ENCODE measurements at regions not wholly inside any gene's neighbourhood (a gene's known extent, or its start where the extent isn't known, plus 50 kb on each side); places are given as distances from the start of the nearest gene placed in this dataset.
A peak's percentile ranks its signal among the peaks of the same experiment; 100 is the strongest.

DNA sequence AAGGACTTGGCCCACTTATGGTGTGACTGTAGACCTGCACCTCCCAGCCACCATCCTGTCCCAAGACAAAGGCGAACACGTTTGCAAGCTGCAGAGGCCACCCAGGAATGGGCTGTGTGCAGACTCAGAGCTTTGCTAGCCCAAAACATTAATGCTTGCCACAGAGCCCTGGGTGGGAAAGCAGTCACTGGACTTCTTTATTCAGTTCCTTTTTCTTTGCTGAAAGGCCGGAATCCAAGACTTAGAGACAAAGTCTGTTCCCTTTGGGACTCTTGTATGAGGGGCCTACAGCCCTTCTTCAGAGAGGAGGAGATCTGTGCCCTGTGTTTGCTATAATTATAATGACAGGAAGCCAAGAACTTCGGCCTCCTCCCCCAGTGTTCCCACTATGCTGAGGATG, 167.8 kb downstream of the DLEU7 start:
- TF ChIP-seq ZFP30 (CRISPR knock-in tag; IDR thresholded peaks at IDR 0.05) = no peak
- TF ChIP-seq, protein P1, sequence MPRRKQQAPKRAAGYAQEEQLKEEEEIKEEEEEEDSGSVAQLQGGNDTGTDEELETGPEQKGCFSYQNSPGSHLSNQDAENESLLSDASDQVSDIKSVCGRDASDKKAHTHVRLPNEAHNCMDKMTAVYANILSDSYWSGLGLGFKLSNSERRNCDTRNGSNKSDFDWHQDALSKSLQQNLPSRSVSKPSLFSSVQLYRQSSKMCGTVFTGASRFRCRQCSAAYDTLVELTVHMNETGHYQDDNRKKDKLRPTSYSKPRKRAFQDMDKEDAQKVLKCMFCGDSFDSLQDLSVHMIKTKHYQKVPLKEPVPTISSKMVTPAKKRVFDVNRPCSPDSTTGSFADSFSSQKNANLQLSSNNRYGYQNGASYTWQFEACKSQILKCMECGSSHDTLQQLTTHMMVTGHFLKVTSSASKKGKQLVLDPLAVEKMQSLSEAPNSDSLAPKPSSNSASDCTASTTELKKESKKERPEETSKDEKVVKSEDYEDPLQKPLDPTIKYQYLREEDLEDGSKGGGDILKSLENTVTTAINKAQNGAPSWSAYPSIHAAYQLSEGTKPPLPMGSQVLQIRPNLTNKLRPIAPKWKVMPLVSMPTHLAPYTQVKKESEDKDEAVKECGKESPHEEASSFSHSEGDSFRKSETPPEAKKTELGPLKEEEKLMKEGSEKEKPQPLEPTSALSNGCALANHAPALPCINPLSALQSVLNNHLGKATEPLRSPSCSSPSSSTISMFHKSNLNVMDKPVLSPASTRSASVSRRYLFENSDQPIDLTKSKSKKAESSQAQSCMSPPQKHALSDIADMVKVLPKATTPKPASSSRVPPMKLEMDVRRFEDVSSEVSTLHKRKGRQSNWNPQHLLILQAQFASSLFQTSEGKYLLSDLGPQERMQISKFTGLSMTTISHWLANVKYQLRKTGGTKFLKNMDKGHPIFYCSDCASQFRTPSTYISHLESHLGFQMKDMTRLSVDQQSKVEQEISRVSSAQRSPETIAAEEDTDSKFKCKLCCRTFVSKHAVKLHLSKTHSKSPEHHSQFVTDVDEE (CRISPR knock-in tag; IDR thresholded peaks at IDR 0.05) = no peak
- no peak for TF ChIP-seq ZC3H10 (CRISPR knock-in tag; IDR thresholded peaks at IDR 0.05)
- TF ChIP-seq ESRRG (CRISPR knock-in tag; IDR thresholded peaks at IDR 0.05) = no peak
- TF ChIP-seq TOX (CRISPR knock-in tag; IDR thresholded peaks at IDR 0.05; ENCODE audit: borderline replicate concordance) = no peak
- TF ChIP-seq, protein P2, sequence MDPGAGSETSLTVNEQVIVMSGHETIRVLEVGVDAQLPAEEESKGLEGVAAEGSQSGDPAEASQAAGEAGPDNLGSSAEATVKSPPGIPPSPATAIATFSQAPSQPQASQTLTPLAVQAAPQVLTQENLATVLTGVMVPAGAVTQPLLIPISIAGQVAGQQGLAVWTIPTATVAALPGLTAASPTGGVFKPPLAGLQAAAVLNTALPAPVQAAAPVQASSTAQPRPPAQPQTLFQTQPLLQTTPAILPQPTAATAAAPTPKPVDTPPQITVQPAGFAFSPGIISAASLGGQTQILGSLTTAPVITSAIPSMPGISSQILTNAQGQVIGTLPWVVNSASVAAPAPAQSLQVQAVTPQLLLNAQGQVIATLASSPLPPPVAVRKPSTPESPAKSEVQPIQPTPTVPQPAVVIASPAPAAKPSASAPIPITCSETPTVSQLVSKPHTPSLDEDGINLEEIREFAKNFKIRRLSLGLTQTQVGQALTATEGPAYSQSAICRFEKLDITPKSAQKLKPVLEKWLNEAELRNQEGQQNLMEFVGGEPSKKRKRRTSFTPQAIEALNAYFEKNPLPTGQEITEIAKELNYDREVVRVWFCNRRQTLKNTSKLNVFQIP (CRISPR knock-in tag; IDR thresholded peaks at IDR 0.05; ENCODE audit: borderline replicate concordance, low read depth) = no peak
- no peak for TF ChIP-seq ZNF70 (CRISPR knock-in tag; IDR thresholded peaks at IDR 0.05)
- no peak for TF ChIP-seq BACH2 (CRISPR knock-in tag; IDR thresholded peaks at IDR 0.05; ENCODE audit: borderline replicate concordance)
- TF ChIP-seq CSDC2 (CRISPR knock-in tag; IDR thresholded peaks at IDR 0.05) = no peak
- no peak for TF ChIP-seq ISL1 (CRISPR knock-in tag; IDR thresholded peaks at IDR 0.05)
- no peak for TF ChIP-seq SNAI2 (CRISPR knock-in tag; IDR thresholded peaks at IDR 0.05)
- TF ChIP-seq TCF4 (CRISPR knock-in tag; IDR thresholded peaks at IDR 0.05; ENCODE audit: borderline replicate concordance) = no peak
- TF ChIP-seq, protein P3, sequence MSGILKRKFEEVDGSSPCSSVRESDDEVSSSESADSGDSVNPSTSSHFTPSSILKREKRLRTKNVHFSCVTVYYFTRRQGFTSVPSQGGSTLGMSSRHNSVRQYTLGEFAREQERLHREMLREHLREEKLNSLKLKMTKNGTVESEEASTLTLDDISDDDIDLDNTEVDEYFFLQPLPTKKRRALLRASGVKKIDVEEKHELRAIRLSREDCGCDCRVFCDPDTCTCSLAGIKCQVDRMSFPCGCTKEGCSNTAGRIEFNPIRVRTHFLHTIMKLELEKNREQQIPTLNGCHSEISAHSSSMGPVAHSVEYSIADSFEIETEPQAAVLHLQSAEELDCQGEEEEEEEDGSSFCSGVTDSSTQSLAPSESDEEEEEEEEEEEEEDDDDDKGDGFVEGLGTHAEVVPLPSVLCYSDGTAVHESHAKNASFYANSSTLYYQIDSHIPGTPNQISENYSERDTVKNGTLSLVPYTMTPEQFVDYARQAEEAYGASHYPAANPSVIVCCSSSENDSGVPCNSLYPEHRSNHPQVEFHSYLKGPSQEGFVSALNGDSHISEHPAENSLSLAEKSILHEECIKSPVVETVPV (CRISPR knock-in tag; IDR thresholded peaks at IDR 0.05) = no peak
- ATAC-seq = no peak

- TF ChIP-seq CSDC2 (CRISPR knock-in tag; IDR thresholded peaks at IDR 0.05) = no peak
- no peak for TF ChIP-seq ZNF70 (CRISPR knock-in tag; IDR thresholded peaks at IDR 0.05)
- no peak for TF ChIP-seq ESRRG (CRISPR knock-in tag; IDR thresholded peaks at IDR 0.05)
- TF ChIP-seq, protein P1 (CRISPR knock-in tag; IDR thresholded peaks at IDR 0.05) = no peak
- no peak for TF ChIP-seq GLIS3 (CRISPR knock-in tag; IDR thresholded peaks at IDR 0.05)
- TF ChIP-seq ZNF565 (CRISPR knock-in tag; conservative IDR thresholded peaks at IDR 0.05; ENCODE audit: low read depth) = no peak
- TF ChIP-seq PATZ1 (CRISPR knock-in tag; IDR thresholded peaks at IDR 0.05; ENCODE audit: borderline replicate concordance) = no peak
- no peak for TF ChIP-seq ZNF8 (CRISPR knock-in tag; IDR thresholded peaks at IDR 0.05)
- TF ChIP-seq TCF4 (CRISPR knock-in tag; IDR thresholded peaks at IDR 0.05; ENCODE audit: borderline replicate concordance) = no peak
- TF ChIP-seq RARB (CRISPR knock-in tag; IDR thresholded peaks at IDR 0.05) = no peak
- no peak for TF ChIP-seq TOX (CRISPR knock-in tag; IDR thresholded peaks at IDR 0.05; ENCODE audit: borderline replicate concordance)
- TF ChIP-seq, protein P2 (CRISPR knock-in tag; IDR thresholded peaks at IDR 0.05; ENCODE audit: borderline replicate concordance, low read depth) = no peak
- TF ChIP-seq, protein P3 (CRISPR knock-in tag; IDR thresholded peaks at IDR 0.05) = no peak
- no peak for TF ChIP-seq PPARA (CRISPR knock-in tag; IDR thresholded peaks at IDR 0.05; ENCODE audit: borderline replicate concordance)
- TF ChIP-seq, protein P4, sequence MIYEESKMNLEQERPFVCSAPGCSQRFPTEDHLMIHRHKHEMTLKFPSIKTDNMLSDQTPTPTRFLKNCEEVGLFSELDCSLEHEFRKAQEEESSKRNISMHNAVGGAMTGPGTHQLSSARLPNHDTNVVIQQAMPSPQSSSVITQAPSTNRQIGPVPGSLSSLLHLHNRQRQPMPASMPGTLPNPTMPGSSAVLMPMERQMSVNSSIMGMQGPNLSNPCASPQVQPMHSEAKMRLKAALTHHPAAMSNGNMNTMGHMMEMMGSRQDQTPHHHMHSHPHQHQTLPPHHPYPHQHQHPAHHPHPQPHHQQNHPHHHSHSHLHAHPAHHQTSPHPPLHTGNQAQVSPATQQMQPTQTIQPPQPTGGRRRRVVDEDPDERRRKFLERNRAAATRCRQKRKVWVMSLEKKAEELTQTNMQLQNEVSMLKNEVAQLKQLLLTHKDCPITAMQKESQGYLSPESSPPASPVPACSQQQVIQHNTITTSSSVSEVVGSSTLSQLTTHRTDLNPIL (CRISPR knock-in tag; IDR thresholded peaks at IDR 0.05; ENCODE audit: low read depth) = no peak
- peak; percentile 67 for ATAC-seq
These were observed 166.9 kb downstream of the DLEU7 start for GRCh38 chr13:50676602-50677001.

All from SK-N-SH treated with all-trans-retinoic acid at 6 μM for 48 hours (cell line).